Hematopoietic multipotent progenitor cell treated with erythropoietin and hydrocortisone succinate and interleukin-3 and kit ligand, for 6 days (in vitro differentiated cells): ENCODE measurements at regions not wholly inside any gene's neighbourhood (a gene's known extent, or its start where the extent isn't known, plus 50 kb on each side); places are given as distances from the start of the nearest gene placed in this dataset.
"Not testable (repeated sequence)": the region's sequence is repeated elsewhere in the genome, so short reads cannot be mapped to it uniquely, and the experiment has no call there.

Experiments used
- DNase-seq: peaks from one replicate; pipeline ENCODE4 v3.0.0-alpha.2; 2015

- DNase-seq = no peak
Observed at GRCh38 chr14:65975865-65976264, 510.3 kb upstream of the CCDC196 start.

GRCh38 chr14:65976761-65977404 lies 509.3 kb upstream of the CCDC196 start:
- DNase-seq = no peak

GRCh38 chr14:65981192-65981843 lies 504.9 kb upstream of the CCDC196 start:
- no peak for DNase-seq

DNA sequence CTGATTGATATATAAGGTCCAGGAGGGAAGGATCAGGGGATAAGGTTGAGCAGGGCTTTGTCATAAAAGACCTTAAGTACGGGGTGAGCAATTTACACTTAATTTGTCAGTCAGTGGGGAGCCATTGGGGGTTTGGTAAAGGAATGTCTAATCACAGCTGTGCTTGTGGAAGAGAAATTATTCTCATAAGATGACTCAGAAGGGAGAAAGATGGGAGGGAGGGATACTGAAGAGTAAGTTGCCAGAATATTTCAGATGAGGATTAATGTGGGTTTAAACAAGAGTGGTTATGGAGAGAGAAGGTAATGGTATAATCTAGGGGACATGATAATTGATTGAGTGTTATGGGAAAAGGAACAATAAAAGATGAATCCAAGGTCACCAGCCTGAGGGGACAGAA lies 500.1 kb upstream of the CCDC196 start:
- DNase-seq = no peak

DNA sequence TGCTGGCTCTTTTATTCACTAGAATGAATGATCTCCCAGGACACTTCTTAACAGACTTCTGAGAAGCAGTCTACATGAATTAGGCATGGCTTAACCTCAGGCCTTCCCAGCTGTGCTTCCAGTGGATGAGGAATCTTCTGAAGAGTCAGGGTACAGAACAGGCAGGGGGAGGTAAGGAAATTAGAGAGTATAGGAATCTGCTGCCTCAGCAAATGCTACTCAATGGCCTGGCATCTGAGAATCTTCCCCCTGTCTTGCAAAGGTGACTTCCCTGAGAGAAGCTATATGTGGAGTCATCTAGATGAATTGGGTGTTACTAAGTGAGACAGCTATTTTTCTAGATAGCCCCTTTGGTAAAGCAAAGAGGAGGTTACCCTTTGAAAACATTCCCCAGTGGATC lies 496.2 kb upstream of the CCDC196 start:
- DNase-seq = no peak

- DNase-seq = no peak
Observed at GRCh38 chr14:65991104-65991503, 495.1 kb upstream of the CCDC196 start.

DNA sequence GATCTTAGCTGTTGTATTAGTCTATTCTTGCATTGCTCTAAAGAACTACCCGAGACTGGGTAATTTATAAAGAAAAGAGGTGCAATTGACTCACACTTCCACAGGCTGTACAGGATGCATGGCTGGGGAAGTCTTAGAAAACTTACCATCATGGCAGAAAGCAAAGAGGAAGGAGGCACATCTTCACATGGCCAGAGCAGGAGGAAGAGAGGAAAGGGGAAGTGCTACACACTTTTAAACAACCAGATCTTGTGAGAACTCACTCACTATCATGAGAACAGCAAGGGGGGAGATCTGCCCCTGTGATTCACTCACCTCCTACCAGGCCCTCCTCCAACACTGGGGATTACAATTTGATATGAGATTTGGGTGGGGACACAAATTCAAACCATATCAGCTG lies 494.2 kb upstream of the CCDC196 start:
- peak; percentile 6 for DNase-seq

DNA sequence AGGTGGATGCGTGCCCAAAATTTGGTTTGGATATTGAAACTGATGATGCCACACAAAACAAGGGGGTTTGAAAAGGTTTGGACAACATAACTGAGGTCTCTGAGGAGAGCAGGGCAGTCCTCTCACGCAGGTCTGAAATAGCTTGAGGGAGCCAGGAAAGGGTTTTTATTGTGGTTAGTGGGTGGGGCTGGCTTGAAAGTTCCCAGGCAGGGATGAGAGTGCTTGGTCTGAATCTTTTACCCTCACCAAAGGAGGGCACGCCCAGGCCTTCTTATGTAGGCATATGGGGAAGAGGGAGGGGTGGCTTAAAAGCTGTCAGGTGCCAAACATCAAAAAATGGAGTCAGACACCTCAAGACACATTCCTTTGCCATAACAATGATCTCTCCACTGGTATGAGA lies 493.1 kb upstream of the CCDC196 start:
- peak; percentile 31 for DNase-seq

GRCh38 chr14:65993996-65994395 lies 492.2 kb upstream of the CCDC196 start:
- DNase-seq = peak; percentile 4

- no peak for DNase-seq
Observed at GRCh38 chr14:65997347-65997746, 488.8 kb upstream of the CCDC196 start.

- DNase-seq = no peak
Observed at GRCh38 chr14:65999865-66000264, 486.3 kb upstream of the CCDC196 start.

DNA sequence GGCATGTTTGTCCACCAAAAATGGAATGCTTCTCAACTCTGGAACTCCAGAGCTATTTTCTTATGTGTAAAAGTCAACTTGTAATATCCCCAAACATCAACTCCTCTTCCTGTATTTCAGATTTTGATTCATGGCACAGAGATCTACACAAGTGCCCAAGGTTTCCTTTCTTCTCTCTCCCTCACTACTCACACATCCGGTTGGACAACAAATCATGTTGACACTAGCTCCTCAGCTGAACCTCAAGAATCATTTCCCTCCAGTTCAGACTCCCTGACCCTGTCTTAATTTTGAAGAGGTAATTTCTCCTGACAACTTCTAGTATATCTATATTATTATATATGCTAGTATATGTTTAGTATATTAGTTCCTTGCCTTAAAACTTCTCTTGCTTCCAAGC lies 485.4 kb upstream of the CCDC196 start:
- no peak for DNase-seq

- DNase-seq = no peak
Observed at GRCh38 chr14:66001356-66001755, 484.8 kb upstream of the CCDC196 start.

GRCh38 chr14:66003082-66003730 lies 483.0 kb upstream of the CCDC196 start:
- DNase-seq = no peak

GRCh38 chr14:66005900-66006434 lies 480.2 kb upstream of the CCDC196 start:
- no peak for DNase-seq

GRCh38 chr14:66008631-66009030 lies 477.5 kb upstream of the CCDC196 start:
- peak; percentile 5 for DNase-seq

- DNase-seq = no peak
Observed at GRCh38 chr14:66009089-66009488, 477.1 kb upstream of the CCDC196 start.

GRCh38 chr14:66010695-66011094 lies 475.5 kb upstream of the CCDC196 start:
- DNase-seq = no peak

DNA sequence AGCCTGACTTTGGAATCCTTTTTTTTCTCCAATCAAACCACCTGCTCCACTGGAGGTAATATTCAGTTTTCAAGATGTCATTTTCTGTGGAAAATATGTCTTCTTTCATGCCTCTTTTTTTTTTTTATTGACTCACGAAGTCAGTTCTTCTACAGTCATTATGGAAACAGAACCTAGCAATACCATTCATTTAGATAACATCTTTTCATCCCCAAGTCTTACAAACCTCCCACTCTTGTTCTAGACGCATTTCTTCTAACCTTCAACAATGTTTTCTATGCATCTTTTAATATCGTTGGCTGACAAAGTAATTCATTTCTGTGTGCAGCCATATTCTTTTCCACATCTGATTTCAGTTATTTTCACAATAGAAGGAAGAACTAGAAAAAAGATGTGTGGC lies 474.3 kb upstream of the CCDC196 start:
- no peak for DNase-seq

GRCh38 chr14:66013607-66014006 lies 472.6 kb upstream of the CCDC196 start:
- not testable (repeated sequence) for DNase-seq

- DNase-seq = no peak
Observed at GRCh38 chr14:66015071-66015780, 470.9 kb upstream of the CCDC196 start.

- DNase-seq = no peak
Observed at GRCh38 chr14:66017927-66018326, 468.2 kb upstream of the CCDC196 start.

DNA sequence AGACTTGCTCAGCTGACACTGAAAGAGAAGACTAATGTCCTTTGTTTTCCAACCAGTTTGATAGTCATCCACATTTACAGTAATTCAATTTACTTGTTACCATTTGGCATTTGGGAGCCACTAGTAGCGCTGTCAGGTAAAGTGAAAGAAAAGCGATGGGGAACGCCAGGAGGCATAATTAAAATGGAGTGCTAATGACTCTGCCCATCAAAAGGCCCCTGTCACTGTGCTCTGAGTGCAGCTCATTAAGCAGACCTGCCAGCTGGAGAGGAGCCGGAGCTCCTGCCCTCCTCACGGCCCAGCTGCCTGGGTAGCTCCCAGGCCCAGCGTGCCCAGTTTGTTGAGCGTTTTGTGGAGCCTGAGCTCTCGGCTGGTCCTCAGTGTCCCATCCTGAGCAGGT lies 463.6 kb upstream of the CCDC196 start:
- DNase-seq = no peak
